B cell (primary cell): ENCODE measurements at regions not wholly inside any gene's neighbourhood (a gene's known extent, or its start where the extent isn't known, plus 50 kb on each side); places are given as distances from the start of the nearest gene placed in this dataset.

Experiments
- ATAC-seq: fragments of 200-7000 bp; cut with Tn5 transposase; one replicate; pipeline ENCODE4 v1.10.0; 2021; ENCODE audit warnings: low read depth, mild to moderate bottlenecking, moderate number of reproducible peaks, moderate library complexity
- CTCF ChIA-PET: fragments of 350-600 bp; sonication (Branson Sonifier 250); formaldehyde crosslinking; loops from one replicate; lab custom pipeline; 2021; ENCODE audit warnings: antibody characterized with exemption, inconsistent platforms; lab: Charles Lee
- POLR2A ChIA-PET: fragments of 350-600 bp; sonication (Branson Sonifier 250); formaldehyde crosslinking; loops from one replicate; lab custom pipeline; 2021; ENCODE audit warnings: antibody characterized with exemption; lab: Charles Lee
- DNase-seq: peaks from one replicate; pipeline ENCODE4 v3.0.0; 2013
- H2AFZ ChIP-seq: 2 replicates; pipeline ENCODE4 v1.6.1; 2012; ENCODE audit warnings: mild to moderate bottlenecking, low read depth, low read length; ENCODE audit not compliant: insufficient read depth, poor library complexity, severe bottlenecking
- H3K27ac ChIP-seq, 2 donors: 1 replicate in 1 of 2; 2 replicates in 1 of 2; pipeline ENCODE4 v1.5.1; 2012 to 2013; ENCODE audit warnings: low read length in 2 of 2, mild to moderate bottlenecking in 2 of 2, moderate library complexity in 1 of 2
- H3K27me3 ChIP-seq, 4 experiments: fragments of 200-600 bp in 1 of 4; sonication (generic) in 1 of 4; replicated peaks in 1 of 4; 1 replicate in 2 of 4; 2 replicates in 2 of 4; pipeline versions ENCODE4 v1.6.1 to v1.7.0; 2013 to 2016; ENCODE audit warnings: low read length in 3 of 4, mild to moderate bottlenecking in 2 of 4, mixed read lengths in 1 of 4, moderate library complexity in 1 of 4; ENCODE audit not compliant: insufficient read depth in 4 of 4, control insufficient read depth in 3 of 4; ENCODE audit errors: control extremely low read depth in 1 of 4
- H3K36me3 ChIP-seq, 2 experiments: replicated peaks in 1 of 2; 1 replicate in 1 of 2; 2 replicates in 1 of 2; pipeline versions ENCODE4 v1.6.1 to v1.7.1; 2013; ENCODE audit warnings: low read length in 1 of 2; ENCODE audit not compliant: insufficient read depth in 2 of 2, control insufficient read depth in 1 of 2; ENCODE audit errors: control extremely low read depth in 1 of 2, extremely low read depth in 1 of 2
- H3K4me1 ChIP-seq, 2 donors: fragments of 200-600 bp in 1 of 2; sonication (generic) in 1 of 2; 1 replicate in 1 of 2; 2 replicates in 1 of 2; pipeline versions ENCODE4 v1.5.1 to v1.6.1; 2013 to 2017; ENCODE audit warnings: low read length in 2 of 2; ENCODE audit not compliant: control insufficient read depth in 2 of 2, insufficient read depth in 2 of 2
- H3K4me2 ChIP-seq: replicated peaks from 2 replicates; pipeline ENCODE3; 2012; ENCODE audit warnings: mild to moderate bottlenecking, low read depth, low read length; ENCODE audit not compliant: poor library complexity, severe bottlenecking
- H3K4me3 ChIP-seq, 5 experiments: fragments of 200-600 bp in 1 of 5; sonication (generic) in 1 of 5; 1 replicate in 3 of 5; 2 replicates in 2 of 5; pipeline versions ENCODE4 v1.5.1 to v1.7.0; 2011 to 2016; ENCODE audit warnings: low read length in 4 of 5, mild to moderate bottlenecking in 4 of 5, low read depth in 2 of 5, control low read depth in 1 of 5, moderate library complexity in 1 of 5; ENCODE audit not compliant: insufficient read depth in 1 of 5; ENCODE audit errors: control extremely low read depth in 1 of 5, extremely low read depth in 1 of 5
- H3K79me2 ChIP-seq: fragments of 200-600 bp; sonication (generic); one replicate; pipeline ENCODE4 v1.6.0; 2016; ENCODE audit warnings: low read length; ENCODE audit not compliant: control insufficient read depth, insufficient read depth
- H3K9ac ChIP-seq: fragments of 200-600 bp; sonication (generic); 2 replicates; pipeline ENCODE4 v1.6.1; 2017; ENCODE audit warnings: mild to moderate bottlenecking, low read length, moderate library complexity
- H3K9me3 ChIP-seq, 3 donors: one replicate each; pipeline versions ENCODE4 v1.6.1 to v1.7.1; 2013; ENCODE audit warnings: low read length in 2 of 3; ENCODE audit not compliant: control insufficient read depth in 2 of 3, insufficient read depth in 1 of 3; ENCODE audit errors: control extremely low read depth in 1 of 3
- H4K20me1 ChIP-seq: 2 replicates; pipeline ENCODE4 v1.6.0; 2012; ENCODE audit warnings: mild to moderate bottlenecking, low read length; ENCODE audit not compliant: insufficient read depth, control insufficient read depth, poor library complexity, severe bottlenecking
- H3K27ac Mint-ChIP-seq: one replicate; pipeline ENCODE4 v1.8.0; 2021; ENCODE audit warnings: mixed read lengths
- H3K27me3 Mint-ChIP-seq: one replicate; pipeline ENCODE4 v1.8.0; 2021; ENCODE audit warnings: mixed read lengths
- H3K4me1 Mint-ChIP-seq: one replicate; pipeline ENCODE4 v1.8.0; 2021; ENCODE audit warnings: mixed read lengths
- H3K4me3 Mint-ChIP-seq: one replicate; pipeline ENCODE4 v1.8.0; 2021; ENCODE audit warnings: mixed read lengths
- H3K9me3 Mint-ChIP-seq: one replicate; pipeline ENCODE4 v1.8.0; 2022; ENCODE audit warnings: mixed read lengths; ENCODE audit not compliant: insufficient read depth
- EZH2 ChIP-seq: IDR thresholded peaks from 2 replicates; pipeline ENCODE4 v1.6.1; 2012; ENCODE audit warnings: borderline replicate concordance, low read depth, mild to moderate bottlenecking, moderate library complexity, low read length; ENCODE audit not compliant: insufficient read depth, poor library complexity, severe bottlenecking
- WGBS: methylation state at CpG from one replicate; pipeline ENCODE4 v1.1.5; 2013; ENCODE audit warnings: missing lambda C conversion rate; ENCODE audit not compliant: insufficient coverage; 5-methylcytosine and 5-hydroxymethylcytosine counted together
- intact Hi-C: fragments of 100-400 bp; cut with micrococcal nuclease; formaldehyde crosslinking; loops from one replicate; pipeline ENCODE4 v1.10.0; 2022
- TF ChIP-seq, protein P1 (sequence below): fragments of 200-600 bp; IDR thresholded peaks from one replicate; pipeline ENCODE4 v1.8.0; 2022; ENCODE audit warnings: antibody characterized with exemption, mild to moderate bottlenecking

DNA sequence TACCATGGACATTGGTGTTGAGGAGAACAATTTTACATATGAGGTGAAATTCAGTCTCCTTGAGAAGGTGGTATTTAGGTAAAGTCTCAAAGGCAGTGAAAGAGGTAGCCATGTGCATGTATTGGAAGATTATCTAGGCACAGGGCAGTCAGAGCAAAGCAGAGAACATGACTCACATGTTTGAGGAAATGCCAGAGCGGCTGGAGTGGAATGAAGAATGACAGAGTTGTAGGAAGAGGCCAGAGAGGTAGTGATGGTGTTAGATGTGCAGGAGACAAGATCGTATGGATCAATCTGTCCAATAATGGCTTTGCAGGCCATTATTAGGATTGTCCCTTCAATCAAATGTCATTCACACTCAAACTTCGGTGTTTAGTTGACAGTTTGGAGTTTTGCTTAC lies 449.4 kb upstream of the PTCHD4 start:
- H3K4me3 ChIP-seq, result no peak overlapping the region
- no peaks in the 10 kb centered on the region for H3K27me3 Mint-ChIP-seq
- no peaks in the 10 kb centered on the region for H3K79me2 ChIP-seq
- no peaks in the 10 kb centered on the region for H3K36me3 ChIP-seq
- no peaks in the 10 kb centered on the region for H3K4me1 Mint-ChIP-seq
- ChIA-PET CTCF (no interaction called here), POLR2A (no interaction called here)
- ATAC-seq, result no peak
- H3K9me3 Mint-ChIP-seq, result no peaks in the 10 kb centered on the region
- no peak overlapping the region for H2AFZ ChIP-seq
- no peak overlapping the region for H3K4me3 Mint-ChIP-seq
- no peak for TF ChIP-seq EZH2
- TF ChIP-seq, protein P1, sequence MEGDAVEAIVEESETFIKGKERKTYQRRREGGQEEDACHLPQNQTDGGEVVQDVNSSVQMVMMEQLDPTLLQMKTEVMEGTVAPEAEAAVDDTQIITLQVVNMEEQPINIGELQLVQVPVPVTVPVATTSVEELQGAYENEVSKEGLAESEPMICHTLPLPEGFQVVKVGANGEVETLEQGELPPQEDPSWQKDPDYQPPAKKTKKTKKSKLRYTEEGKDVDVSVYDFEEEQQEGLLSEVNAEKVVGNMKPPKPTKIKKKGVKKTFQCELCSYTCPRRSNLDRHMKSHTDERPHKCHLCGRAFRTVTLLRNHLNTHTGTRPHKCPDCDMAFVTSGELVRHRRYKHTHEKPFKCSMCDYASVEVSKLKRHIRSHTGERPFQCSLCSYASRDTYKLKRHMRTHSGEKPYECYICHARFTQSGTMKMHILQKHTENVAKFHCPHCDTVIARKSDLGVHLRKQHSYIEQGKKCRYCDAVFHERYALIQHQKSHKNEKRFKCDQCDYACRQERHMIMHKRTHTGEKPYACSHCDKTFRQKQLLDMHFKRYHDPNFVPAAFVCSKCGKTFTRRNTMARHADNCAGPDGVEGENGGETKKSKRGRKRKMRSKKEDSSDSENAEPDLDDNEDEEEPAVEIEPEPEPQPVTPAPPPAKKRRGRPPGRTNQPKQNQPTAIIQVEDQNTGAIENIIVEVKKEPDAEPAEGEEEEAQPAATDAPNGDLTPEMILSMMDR, result no peak
- intact Hi-C loops, result no loop called here
- H3K9ac ChIP-seq, result no peak overlapping the region
- DNase-seq, result no peak
- no peaks in the 10 kb centered on the region for H4K20me1 ChIP-seq
- no peaks in the 10 kb centered on the region for H3K27me3 ChIP-seq
- H3K27ac Mint-ChIP-seq, result no peak overlapping the region
- no peaks in the 10 kb centered on the region for H3K4me1 ChIP-seq
- no peak overlapping the region for H3K4me2 ChIP-seq
- H3K27ac ChIP-seq, result no peak overlapping the region
- WGBS, result 100% methylated on average over 1 of the region's 3 CpGs
- peaks cover 0 to 2% (median 0%) of the 10 kb centered on the region in 3 donors for H3K9me3 ChIP-seq

DNA sequence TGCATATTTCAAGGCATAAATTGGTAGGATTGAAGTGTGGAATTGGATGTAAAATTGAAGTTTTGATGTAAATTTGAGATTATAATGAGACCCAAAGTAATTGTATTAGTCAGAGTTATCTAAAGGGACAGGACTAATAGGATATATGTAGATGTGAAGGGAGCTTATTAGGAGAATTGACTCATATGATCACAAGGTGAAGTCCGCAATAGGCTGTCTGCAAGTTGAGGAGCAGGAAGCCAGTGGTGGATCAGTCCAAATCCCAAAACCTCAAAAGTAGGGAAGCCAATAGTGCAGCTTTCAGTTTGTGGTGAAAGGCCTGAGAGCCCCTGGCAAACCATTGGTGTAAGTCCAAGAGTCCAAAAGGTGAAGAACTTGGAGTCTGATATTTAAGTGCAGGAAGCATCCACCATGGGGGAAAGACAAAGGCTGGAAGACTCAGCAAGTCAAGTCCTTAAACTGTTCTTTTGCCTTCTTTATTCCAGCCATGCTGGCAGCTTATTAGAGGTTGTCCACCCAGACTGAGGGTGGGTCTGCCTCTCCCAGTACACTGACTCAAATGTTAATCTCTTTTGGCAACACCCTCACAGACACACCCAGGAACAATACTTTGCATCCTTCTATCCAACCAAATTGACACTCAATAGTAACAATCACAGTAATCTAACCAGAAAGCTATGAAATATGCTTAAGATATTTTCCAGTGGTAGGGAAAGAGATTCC lies 442.6 kb upstream of the PTCHD4 start:
- intact Hi-C loops, result no loop called here
- Mint-ChIP-seq H3K27ac (no peak overlapping the region), H3K27me3 (no peaks in the 10 kb centered on the region), H3K9me3 (peaks cover 8% of the 10 kb centered on the region), H3K4me1 (no peaks in the 10 kb centered on the region), H3K4me3 (no peak overlapping the region)
- Histone ChIP-seq H3K79me2 (no peaks in the 10 kb centered on the region), H2AFZ (no peak overlapping the region), H3K4me2 (no peak overlapping the region), H3K27ac (no peak overlapping the region), H4K20me1 (no peaks in the 10 kb centered on the region), H3K4me1 (no peaks in the 10 kb centered on the region), H3K9me3 (no peaks in the 10 kb centered on the region), H3K4me3 (no peak overlapping the region), H3K36me3 (no peaks in the 10 kb centered on the region), H3K27me3 (no peaks in the 10 kb centered on the region), H3K9ac (no peak overlapping the region)
- CTCF ChIA-PET, result no interaction called here
- WGBS, result no CpG with 5 or more reads among the region's 1 CpG
- TF ChIP-seq, protein P1, result no peak
- no peak for TF ChIP-seq EZH2
- POLR2A ChIA-PET, result no interaction called here
- DNase-seq (no peak), ATAC-seq (no peak)
